HG03520 (cell line): ENCODE measurements at regions not wholly inside any gene's neighbourhood (a gene's known extent, or its start where the extent isn't known, plus 50 kb on each side); places are given as distances from the start of the nearest gene placed in this dataset.

ENCODE experiments used
- ATAC-seq: cut with Tn5 transposase; IDR thresholded peaks from one replicate; pipeline ENCODE4 v1.9.1; 2021; ENCODE audit warnings: mild to moderate bottlenecking, moderate library complexity; ENCODE audit not compliant: unreplicated experiment

DNA sequence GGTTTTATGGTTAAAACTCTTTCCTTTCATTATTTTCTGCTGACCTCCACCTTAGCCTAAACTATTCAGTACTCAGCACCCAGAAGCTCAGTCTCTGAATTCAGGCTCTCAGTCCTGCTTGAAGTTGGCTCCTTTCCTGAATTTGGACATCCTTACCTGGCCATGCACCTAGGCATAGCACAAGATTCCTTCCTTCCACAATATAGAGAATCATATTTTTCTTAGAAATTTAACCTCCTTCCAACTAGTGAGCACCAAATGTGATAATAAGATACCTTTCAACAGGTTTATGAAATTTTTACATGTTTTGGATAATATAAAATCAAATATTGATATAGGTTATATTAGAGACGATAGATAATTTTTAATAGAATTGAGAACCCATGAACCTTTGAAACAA is 905.6 kb upstream of the GHITM start:
- ATAC-seq = no peak

DNA sequence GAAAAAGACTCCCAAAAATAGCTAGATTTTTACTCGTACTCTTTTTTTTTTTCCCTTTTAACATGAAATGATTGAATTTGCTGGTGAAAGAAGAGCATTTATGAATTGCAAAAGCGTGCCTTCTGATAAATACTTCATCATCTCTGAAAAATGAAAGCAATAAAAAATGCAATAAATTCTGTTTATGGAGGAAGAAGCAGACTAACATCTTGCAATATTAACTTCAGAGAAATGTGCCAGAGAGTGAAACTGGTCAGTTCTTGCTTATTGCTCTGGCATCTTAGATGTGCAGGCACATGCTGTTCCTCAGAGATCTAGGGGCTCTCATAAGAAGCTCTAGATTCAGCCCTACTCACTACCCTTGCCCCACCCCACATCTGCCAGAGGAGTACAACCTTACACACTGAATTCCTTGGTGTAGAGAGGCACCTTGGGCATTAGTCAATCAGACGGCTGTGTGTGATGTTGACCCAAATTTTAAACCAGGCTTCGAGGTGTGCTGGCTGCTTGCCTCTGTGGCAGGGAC is 891.1 kb upstream of the GHITM start:
- no peak for ATAC-seq

DNA sequence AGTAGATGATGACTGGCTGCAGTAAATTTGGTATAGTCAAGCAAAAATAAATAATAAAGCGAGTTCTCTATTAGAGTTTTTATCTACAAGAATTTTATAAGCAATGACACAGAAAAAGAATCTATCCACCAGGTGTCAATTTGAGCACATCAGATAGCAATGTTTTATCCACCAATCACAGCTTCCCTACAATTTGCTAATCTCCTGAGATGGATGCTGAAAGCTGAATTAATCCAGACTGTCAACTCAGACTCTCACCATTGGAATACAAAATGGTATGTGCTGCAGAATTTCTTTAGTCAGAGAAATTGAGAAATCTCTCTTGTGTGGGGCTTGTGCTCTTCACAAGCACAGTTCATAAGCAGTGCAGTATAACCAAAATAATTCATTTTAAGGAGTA is 888.9 kb upstream of the GHITM start:
- ATAC-seq = no peak

DNA sequence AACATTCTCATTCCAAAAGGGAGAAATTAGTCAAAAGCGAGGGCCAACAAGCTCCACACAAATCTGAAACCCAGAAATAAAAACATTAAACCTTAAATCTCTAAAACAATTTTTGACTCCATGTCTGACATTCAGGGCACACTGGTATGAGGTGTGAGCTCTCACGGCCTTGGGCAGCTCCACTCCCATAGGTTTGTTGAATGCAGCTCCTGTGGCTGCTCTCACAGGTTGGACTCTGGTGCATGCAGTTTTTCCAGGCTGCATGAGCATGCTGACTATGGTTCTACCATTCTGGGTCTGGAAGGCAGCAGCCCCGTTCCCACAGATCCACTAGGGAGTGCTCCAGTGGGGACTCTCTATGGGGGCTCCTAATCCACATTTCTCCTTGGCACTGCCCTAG is 887.1 kb upstream of the GHITM start:
- ATAC-seq = no peak

DNA sequence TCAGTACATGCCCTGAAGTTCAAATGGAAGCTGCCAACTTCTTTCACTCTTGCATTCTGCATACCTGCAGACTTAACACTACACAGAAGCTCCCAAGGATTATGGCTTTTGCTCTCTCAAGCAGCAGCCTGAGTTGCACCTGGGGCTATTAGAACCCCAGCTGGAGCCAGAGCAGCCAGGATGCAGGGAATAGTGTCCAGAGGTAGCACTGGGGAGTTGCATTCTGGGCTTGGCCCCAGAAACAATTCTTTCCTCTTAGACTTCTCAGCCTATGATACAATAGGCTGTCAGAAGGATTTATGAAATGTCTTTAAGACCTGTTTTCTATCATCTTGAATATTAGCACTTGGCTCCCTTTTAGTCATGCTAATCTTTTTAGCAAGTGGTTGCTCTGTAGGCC is 886.7 kb upstream of the GHITM start:
- ATAC-seq = no peak

DNA sequence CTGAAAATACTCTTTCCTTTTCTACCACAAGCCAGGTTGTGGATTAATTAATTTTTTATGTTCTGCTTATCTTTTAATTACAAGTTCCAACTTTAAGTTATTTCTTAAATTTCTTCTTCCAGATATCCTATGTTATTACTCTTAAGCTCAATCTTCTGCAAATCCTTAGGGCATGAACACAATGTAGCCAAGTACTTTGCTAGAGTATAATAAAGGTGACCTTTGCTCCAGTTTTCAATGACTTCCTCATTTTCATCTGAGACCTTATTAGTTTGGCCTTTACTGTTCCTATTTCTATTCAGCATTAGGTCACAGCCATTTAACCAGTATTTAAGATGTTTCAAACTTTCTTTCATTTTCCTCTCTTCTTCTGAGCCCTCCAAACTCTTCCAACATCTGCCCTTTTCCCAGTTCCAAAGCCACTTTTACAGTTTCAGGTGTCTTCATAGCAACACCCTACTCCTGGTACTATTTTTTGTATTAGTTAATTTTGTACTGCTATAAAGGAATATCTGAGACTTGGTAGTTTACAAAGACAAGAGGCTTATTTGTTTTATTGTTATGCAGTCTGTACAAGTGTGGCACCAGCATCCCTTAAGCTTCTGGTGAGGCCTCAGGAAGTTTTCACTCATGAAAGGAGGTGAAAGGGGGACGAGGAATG is 886.2 kb upstream of the GHITM start:
- ATAC-seq = no peak

DNA sequence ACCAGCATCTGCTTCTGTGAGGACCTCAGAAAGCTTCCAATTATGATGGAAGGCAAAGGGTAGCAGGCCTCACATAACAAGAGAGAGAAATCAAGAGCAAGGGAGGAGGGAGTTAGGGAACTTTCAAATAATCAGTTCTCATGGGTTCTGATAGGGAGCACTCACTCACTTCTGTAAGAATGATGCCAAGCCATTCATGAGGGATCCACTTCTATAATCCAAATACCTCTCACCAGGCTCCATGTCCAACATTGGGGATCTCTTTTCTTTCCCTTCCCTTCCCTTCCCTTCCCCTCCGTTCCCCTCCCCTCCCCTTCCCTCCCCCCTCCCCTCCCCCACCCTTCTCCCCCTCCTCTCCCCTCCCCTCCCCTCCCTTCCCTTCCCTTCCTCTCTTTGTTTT is 884.6 kb upstream of the GHITM start:
- ATAC-seq = no peak

DNA sequence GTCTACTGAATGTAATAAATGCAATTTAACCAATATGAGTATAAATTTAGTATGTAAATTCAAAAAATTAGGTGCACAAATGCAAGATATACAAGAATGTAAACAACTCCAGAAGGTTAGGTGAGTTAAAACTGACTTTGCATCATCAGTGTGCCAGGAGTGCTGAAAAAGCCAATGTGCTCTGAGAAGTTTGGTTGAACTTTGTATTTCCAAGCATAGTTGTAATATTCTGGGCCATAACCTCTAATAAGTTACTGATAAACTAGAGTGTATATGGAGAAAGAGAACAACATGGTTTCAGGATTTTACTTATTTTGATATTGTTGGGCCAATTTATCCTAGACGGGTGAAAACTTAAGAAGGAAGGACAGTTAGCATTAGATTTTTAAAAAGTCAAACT is 876.9 kb upstream of the GHITM start:
- ATAC-seq = no peak

DNA sequence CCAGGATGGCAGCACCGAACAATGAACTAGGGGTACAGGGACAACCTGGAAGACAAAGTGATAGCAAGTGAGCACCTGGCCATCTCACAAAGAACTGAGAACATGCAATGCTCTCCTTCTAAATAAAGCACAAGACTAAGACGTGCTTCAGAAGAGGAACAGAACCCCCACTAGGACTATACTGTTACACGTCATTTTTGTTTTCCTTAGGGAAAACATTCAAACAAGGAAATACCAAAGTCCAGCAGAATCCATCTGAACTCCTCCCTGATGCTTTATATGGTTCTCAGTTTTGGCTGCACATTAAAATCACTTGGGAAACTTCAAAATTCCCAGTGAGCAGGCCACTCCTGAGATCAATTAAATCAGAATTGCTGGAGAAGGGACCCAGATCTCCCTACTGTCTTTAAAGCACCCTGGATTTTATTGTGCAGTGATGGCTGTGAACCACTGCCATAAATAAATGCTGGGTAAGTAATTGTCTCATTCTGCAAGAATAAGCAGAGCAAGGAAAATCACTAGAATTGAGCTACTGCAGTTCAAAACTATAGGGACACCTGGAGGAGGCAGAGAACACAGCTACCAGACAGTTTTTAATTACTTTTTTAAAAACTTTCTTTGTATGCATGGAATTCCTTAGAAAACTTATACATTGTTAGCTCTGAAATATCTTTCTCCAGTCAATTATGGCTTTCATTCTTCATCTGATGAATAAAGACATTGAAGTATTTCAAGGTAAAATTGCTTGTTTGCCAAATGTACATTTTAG is 866.5 kb upstream of the GHITM start:
- ATAC-seq = no peak

DNA sequence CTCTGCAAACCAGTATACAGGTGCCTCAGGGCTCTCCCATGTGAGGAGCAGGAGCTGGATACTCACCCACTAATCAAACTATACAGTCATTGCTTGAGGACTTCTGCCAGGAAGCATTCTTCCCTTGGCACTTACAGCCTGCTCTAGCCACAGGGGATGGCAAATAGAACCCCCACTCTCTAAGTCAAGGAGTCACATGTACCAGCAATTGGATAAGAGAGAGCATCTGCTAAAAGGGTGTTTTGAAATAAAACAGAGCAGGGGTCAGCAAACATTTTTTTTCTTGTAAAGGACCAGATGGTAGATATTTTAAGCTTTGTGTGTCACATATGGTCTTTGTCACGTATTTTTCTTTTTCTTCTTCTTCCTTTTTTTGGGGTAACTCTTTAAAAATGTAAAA is 865.2 kb upstream of the GHITM start:
- ATAC-seq = no peak

DNA sequence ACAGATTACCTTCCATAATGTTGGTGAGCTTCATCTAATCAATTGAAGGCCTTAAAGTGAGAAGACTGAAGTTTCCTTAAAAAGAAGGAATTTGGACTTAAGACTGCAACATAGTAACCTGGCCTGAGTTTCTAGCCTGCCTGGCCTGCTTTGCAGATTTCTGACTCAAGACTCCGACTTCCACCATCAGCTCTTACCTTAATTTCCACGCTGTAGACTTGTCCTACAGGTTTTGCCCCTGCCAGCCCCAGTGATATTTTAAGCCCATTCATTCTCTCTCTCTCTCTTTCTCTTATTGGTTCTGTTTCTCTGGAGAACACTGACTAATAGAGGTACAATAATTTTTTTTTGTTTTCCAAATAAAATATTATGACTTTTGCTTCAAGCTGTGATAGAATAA is 862.3 kb upstream of the GHITM start:
- no peak for ATAC-seq

DNA sequence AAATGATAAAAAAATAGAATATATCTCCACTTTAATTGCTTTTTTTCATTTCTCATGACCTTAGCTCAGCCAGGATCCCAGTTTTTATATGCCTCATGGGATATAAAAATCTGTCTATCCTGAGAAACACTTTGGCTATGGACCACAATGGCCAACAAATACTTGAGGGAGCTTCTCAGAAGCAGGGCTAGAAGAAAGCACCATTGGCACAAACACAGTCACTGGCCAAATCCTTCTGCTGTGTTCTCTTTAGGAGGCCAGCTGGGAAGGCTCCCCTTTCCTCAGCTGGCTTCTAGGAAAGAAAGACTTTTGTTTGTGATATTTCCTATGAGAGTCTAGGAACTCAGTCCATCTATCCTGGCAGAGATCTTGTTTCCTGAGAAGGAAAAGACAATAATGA is 856.2 kb upstream of the GHITM start:
- ATAC-seq = no peak

DNA sequence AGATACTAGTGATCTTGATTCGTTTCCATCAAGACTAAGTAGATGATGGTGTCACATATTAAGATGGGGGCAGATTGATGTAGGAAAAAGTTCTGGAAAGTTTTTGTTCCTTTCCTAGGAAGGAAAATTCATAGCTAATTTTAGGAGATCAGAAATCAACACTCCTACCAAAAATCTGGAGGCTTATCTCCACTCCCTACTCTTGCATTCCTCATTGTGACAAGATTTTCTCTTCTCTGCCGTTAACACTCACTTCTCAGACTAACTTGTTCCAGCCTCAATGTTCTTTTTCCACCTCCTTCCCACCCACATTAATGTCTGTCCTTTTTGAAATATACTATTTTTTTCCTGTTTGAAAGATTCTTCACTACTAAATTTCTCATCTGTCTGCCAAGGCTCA is 851.9 kb upstream of the GHITM start:
- ATAC-seq = no peak

DNA sequence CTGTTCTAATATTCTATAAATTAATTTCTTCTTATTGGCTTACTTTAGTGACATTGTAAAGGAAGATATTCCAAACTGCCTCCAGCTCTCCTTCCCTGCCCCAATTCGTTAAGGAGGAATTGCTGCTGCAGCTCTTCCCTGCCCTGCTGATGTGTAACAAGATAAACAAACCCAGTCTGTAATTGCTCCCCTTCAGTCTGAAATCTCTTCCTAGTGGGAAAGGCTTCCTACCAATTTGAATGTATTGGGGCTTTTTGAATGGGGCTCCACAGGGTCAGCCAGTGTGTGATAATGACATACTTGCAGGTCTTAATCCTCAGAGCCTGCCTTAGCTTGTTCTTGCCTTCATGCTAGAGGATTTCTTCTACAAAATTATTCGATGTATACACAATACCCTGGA is 849.9 kb upstream of the GHITM start:
- ATAC-seq = no peak

DNA sequence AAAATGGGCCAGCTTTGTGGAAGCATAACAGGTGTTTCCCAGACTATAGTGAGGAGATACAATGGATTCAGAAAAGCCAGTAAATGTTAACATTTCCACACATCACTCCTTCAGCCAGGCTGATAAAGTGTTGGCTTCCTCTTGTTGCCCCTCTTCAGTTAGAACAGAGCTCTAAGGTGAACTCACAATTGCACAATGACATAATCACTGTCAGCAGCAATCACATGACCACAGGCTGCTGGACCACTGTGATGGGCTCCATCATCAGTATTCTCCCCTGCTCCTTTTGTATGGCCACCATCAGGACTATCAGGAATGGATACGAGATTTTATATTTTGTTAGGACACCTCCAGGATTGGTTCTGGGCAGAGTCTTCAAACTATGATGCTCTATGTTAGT is 849.4 kb upstream of the GHITM start:
- ATAC-seq = no peak

DNA sequence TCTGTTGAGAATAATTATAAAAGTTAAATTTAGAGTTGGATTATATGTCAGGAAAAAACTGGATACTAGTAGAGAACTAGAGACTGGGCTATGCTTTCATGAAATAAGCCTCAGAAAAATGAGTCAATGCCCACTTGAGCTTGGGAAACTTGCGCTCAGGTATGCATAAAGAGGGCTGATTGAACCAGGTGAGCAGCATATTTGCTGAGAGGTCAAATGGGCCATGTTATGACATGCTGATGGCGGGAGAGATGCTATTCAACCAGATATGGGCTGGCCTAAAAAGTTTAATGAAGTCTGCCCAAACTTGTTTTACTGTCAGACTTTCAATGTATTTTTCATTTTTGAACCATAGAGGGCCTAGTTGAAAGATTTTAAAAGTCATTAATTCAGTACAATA is 837.6 kb upstream of the GHITM start:
- no peak for ATAC-seq

DNA sequence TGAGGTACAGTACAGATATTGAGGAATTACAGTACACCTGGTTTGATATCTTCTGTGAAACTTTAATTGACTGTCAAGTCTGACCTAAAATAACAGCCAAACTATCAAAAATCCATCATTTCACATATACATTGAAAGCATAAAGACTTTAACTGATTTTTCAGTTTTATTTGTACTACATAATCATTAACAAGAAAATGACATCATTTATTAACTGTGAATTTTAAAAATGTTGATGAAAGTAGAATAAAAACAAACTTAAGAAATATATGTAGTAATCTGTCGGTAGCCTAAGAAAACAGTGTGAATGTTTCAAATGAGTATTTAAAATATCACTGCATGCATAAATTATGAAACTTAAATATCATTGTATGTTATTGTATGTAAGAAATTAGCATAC is 836.7 kb upstream of the GHITM start:
- no peak for ATAC-seq

DNA sequence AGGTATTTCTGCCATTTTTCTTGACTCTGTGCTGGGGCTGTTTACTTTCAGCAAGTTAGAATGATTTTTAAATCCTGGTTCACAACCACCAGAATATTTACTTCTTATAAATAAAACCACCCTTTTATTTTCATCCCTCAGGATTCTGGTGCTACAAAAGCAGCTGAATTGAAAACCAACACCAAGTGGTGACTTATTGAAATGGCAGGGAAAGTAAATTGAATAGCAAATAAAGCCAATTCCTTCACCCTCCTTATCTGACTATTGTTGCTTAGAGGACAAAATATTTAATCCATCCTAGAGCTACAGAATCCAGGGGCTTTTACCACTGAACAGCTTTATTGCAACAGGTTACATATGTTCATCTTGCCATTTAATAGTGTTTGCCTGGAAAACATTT is 828.6 kb upstream of the GHITM start:
- no peak for ATAC-seq

DNA sequence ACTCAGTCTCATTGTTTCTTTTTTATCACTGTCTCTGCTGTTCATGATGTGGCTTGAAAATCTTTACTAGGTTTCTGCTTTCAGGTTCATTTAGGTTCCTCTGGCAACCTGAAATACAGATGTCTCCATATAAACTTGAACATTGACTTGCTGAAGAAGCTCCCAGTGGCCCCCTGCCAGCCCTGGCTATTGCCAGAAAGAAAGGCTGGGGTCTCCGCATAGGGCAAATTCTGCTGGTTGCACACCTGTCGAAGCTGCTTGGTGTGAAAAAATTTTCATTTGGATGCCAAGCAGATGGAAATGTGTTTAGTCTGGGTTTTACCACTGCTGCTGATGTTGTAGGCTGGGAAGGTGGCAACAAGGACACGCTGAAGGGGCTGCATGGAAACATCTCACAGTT is 826.7 kb upstream of the GHITM start:
- no peak for ATAC-seq

DNA sequence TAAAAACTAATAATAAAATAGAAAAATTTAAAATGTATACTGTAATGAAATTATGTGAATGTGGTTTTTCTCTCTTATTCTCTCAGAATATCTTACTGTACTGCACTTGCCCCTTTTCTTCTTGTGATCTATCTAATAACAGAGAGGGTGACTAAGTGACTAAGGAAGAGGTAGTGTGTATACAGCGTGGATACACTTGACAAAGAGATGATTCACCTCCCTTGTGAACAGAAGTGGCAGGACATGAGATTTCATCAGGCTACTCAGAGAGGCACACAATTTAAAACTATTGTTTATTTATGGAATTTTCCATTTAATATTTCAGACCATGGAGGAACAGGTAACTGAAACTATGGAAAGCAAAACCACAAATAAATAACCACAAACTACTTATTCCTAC is 806.6 kb upstream of the GHITM start:
- no peak for ATAC-seq

DNA sequence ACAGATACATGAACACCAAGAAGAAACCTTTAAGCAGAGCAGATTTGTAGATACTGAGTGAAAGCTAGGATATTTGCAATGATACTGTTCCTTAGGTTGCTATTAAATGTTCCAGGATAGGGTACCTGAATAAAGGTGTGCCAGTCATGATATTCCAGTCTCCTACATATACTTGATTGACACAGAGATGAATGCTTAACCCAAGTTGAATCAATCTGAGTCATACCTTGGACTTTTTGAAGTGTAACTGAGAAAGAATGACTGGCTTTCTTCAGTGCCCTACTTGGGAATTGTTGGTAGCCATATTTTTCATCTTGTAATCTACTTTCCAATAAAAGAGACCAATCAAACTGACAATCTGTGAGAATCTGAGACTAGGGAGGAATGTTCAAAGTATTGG is 805.7 kb upstream of the GHITM start:
- ATAC-seq = no peak

DNA sequence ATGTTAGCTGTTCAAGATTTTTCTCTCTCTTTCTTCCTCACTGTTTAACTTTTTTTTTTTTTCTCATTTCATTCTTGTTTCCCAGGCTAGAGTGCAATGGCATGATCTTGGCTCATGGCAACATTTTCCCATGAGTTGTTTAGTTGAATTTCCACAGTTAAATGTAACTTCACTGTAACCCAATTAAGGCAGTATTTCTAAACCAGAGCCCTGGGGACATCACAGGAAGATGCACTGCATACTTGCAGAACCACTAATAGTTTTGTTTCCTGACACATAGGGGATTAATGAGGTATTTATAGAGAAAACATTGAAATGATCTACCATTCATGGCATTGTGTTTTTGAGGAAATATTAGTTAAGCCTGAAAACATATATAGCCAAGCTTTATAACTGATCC is 795.6 kb upstream of the GHITM start:
- ATAC-seq = no peak
